SK-N-SH treated with all-trans-retinoic acid at 6 μM for 48 hours (cell line): ENCODE measurements at regions not wholly inside any gene's neighbourhood (a gene's known extent, or its start where the extent isn't known, plus 50 kb on each side); places are given as distances from the start of the nearest gene placed in this dataset.

Experiments used
- ATAC-seq: fragments of 200-7000 bp; cut with Tn5 transposase; 3 replicates; pipeline ENCODE4 v1.9.1; 2020; ENCODE audit warnings: mild to moderate bottlenecking, moderate library complexity
- ARNTL ChIP-seq: fragments of 450-650 bp; formaldehyde crosslinking; IDR thresholded peaks from 2 replicates; pipeline ENCODE4 v1.5.0; 2020; ENCODE audit warnings: low read depth, mild to moderate bottlenecking, moderate library complexity, borderline replicate concordance
- BACH2 ChIP-seq: fragments of 250-450 bp; sonication (Bioruptor Pico); IDR thresholded peaks from 2 replicates; pipeline ENCODE4 v1.9.0; 2021; ENCODE audit warnings: mild to moderate bottlenecking, borderline replicate concordance
- CREB5 ChIP-seq: fragments of 250-450 bp; sonication (Bioruptor Pico); IDR thresholded peaks from 2 replicates; pipeline ENCODE4 v1.5.1; 2020; ENCODE audit warnings: low read depth, mild to moderate bottlenecking, moderate library complexity
- CSDC2 ChIP-seq: fragments of 250-450 bp; sonication (Bioruptor Pico); IDR thresholded peaks from 2 replicates; pipeline ENCODE4 v1.5.0; 2020; ENCODE audit warnings: mild to moderate bottlenecking, moderate library complexity
- CSRNP3 ChIP-seq: fragments of 250-450 bp; sonication (Bioruptor Pico); IDR thresholded peaks from 2 replicates; pipeline ENCODE4 v1.5.1; 2021; ENCODE audit warnings: mild to moderate bottlenecking, moderate library complexity
- GLIS3 ChIP-seq: fragments of 250-450 bp; sonication (Bioruptor Pico); IDR thresholded peaks from 2 replicates; pipeline ENCODE4 v1.5.0; 2020; ENCODE audit warnings: mild to moderate bottlenecking, moderate library complexity
- ISL1 ChIP-seq: fragments of 250-450 bp; sonication (Bioruptor Pico); IDR thresholded peaks from 2 replicates; pipeline ENCODE4 v2.1.2; 2022; ENCODE audit warnings: mild to moderate bottlenecking, moderate library complexity
- OSR1 ChIP-seq: fragments of 250-450 bp; sonication (Bioruptor Pico); IDR thresholded peaks from 2 replicates; pipeline ENCODE4 v1.8.0; 2022; ENCODE audit warnings: moderate library complexity, mild to moderate bottlenecking, inconsistent platforms
- PPARA ChIP-seq: fragments of 250-450 bp; sonication (Bioruptor Pico); IDR thresholded peaks from 2 replicates; pipeline ENCODE4 v1.5.0; 2020; ENCODE audit warnings: mild to moderate bottlenecking, borderline replicate concordance
- RARB ChIP-seq: fragments of 250-450 bp; sonication (Bioruptor Pico); IDR thresholded peaks from 2 replicates; pipeline ENCODE4 v1.8.0; 2021; ENCODE audit warnings: mild to moderate bottlenecking, moderate library complexity
- TCF4 ChIP-seq: fragments of 250-450 bp; sonication (Bioruptor Pico); IDR thresholded peaks from 2 replicates; pipeline ENCODE4 v1.8.0; 2021; ENCODE audit warnings: mild to moderate bottlenecking, moderate library complexity, borderline replicate concordance
- TOX ChIP-seq: fragments of 250-450 bp; sonication (Bioruptor Pico); IDR thresholded peaks from 2 replicates; pipeline ENCODE4 v1.8.0; 2021; ENCODE audit warnings: mild to moderate bottlenecking, moderate library complexity, borderline replicate concordance
- TSHZ2 ChIP-seq: fragments of 250-450 bp; sonication (Bioruptor Pico); IDR thresholded peaks from 2 replicates; pipeline ENCODE4 v1.5.0; 2020; ENCODE audit warnings: mild to moderate bottlenecking, moderate library complexity
- ZC3H10 ChIP-seq: fragments of 250-450 bp; sonication (Bioruptor Pico); IDR thresholded peaks from 2 replicates; pipeline ENCODE4 v1.5.1; 2021; ENCODE audit warnings: mild to moderate bottlenecking, moderate library complexity
- ZFP3 ChIP-seq: fragments of 250-450 bp; sonication (Bioruptor Pico); IDR thresholded peaks from 2 replicates; pipeline ENCODE4 v1.5.0; 2020; ENCODE audit warnings: mild to moderate bottlenecking, moderate library complexity
- ZFP30 ChIP-seq: fragments of 450-650 bp; formaldehyde crosslinking; IDR thresholded peaks from 2 replicates; pipeline ENCODE4 v1.5.0; 2022; ENCODE audit warnings: mild to moderate bottlenecking, moderate library complexity
- ZNF565 ChIP-seq: fragments of 450-650 bp; formaldehyde crosslinking; conservative IDR thresholded peaks from 2 replicates; pipeline ENCODE4 v1.5.0; 2020; ENCODE audit warnings: low read depth, mild to moderate bottlenecking, moderate library complexity
- ZNF70 ChIP-seq: fragments of 450-650 bp; formaldehyde crosslinking; IDR thresholded peaks from 2 replicates; pipeline ENCODE4 v1.5.0; 2020; ENCODE audit warnings: mild to moderate bottlenecking, moderate library complexity
- ZNF8 ChIP-seq: fragments of 450-650 bp; formaldehyde crosslinking; IDR thresholded peaks from 2 replicates; pipeline ENCODE4 v1.5.0; 2020; ENCODE audit warnings: mild to moderate bottlenecking, moderate library complexity
- TF ChIP-seq, protein P1 (sequence below): fragments of 250-450 bp; sonication (Bioruptor Pico); IDR thresholded peaks from 2 replicates; pipeline ENCODE4 v1.8.0; 2020; ENCODE audit warnings: mild to moderate bottlenecking, moderate library complexity, borderline replicate concordance
- TF ChIP-seq, protein P2 (sequence below): fragments of 250-450 bp; sonication (Bioruptor Pico); IDR thresholded peaks from 2 replicates; pipeline ENCODE4 v1.8.0; 2021; ENCODE audit warnings: low read depth, mild to moderate bottlenecking, moderate library complexity, borderline replicate concordance

- TF ChIP-seq ZNF565 (CRISPR knock-in tag) (no peak), TCF4 (no peak), GLIS3 (no peak), CSRNP3 (CRISPR knock-in tag) (no peak), CSDC2 (no peak), TOX (CRISPR knock-in tag) (no peak), PPARA (no peak), ZC3H10 (no peak), ZNF8 (CRISPR knock-in tag) (no peak), ZFP3 (CRISPR knock-in tag) (no peak), ISL1 (no peak), BACH2 (CRISPR knock-in tag) (no peak), OSR1 (CRISPR knock-in tag) (no peak), ARNTL (CRISPR knock-in tag) (no peak), ZNF70 (CRISPR knock-in tag) (no peak), RARB (CRISPR knock-in tag) (no peak), CREB5 (CRISPR knock-in tag) (no peak)
- no peak for ATAC-seq
Observed at GRCh38 chr6:76382201-76382600, 309.7 kb upstream of the IMPG1 start.

DNA sequence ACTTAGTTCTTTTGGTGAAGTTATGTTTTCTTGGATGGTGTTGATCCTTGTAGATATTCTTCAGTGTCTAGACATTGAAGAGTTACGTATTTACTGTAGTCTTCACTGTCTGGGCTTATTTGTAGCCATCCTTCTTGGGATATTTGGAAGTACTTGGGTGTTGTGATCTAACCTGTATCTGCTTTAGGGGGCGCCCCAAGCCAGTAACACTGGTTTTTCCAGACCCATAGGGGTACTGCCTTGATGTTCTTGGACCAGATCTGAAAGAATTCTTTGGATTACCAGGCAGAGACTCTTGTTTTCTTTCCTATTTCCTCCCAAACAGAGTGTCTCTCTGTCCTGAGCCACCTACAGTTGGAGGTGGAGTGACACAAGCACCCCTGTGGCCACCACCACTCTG, 309.1 kb upstream of the IMPG1 start:
- no peak for TF ChIP-seq TOX (CRISPR knock-in tag)
- TF ChIP-seq PPARA, result no peak
- no peak for TF ChIP-seq ZNF8 (CRISPR knock-in tag)
- TF ChIP-seq ZFP30, result no peak
- no peak for TF ChIP-seq BACH2 (CRISPR knock-in tag)
- TF ChIP-seq ARNTL (CRISPR knock-in tag), result no peak
- TF ChIP-seq OSR1 (CRISPR knock-in tag), result no peak
- no peak for TF ChIP-seq ISL1
- TF ChIP-seq TSHZ2, result no peak
- TF ChIP-seq ZNF565 (CRISPR knock-in tag), result no peak
- TF ChIP-seq, protein P1, sequence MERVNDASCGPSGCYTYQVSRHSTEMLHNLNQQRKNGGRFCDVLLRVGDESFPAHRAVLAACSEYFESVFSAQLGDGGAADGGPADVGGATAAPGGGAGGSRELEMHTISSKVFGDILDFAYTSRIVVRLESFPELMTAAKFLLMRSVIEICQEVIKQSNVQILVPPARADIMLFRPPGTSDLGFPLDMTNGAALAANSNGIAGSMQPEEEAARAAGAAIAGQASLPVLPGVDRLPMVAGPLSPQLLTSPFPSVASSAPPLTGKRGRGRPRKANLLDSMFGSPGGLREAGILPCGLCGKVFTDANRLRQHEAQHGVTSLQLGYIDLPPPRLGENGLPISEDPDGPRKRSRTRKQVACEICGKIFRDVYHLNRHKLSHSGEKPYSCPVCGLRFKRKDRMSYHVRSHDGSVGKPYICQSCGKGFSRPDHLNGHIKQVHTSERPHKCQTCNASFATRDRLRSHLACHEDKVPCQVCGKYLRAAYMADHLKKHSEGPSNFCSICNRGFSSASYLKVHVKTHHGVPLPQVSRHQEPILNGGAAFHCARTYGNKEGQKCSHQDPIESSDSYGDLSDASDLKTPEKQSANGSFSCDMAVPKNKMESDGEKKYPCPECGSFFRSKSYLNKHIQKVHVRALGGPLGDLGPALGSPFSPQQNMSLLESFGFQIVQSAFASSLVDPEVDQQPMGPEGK (CRISPR knock-in tag), result no peak
- TF ChIP-seq RARB (CRISPR knock-in tag), result no peak
- no peak for TF ChIP-seq TCF4
- no peak for TF ChIP-seq CSDC2
- TF ChIP-seq ZFP3 (CRISPR knock-in tag), result no peak
- no peak for TF ChIP-seq CSRNP3 (CRISPR knock-in tag)
- TF ChIP-seq, protein P2, sequence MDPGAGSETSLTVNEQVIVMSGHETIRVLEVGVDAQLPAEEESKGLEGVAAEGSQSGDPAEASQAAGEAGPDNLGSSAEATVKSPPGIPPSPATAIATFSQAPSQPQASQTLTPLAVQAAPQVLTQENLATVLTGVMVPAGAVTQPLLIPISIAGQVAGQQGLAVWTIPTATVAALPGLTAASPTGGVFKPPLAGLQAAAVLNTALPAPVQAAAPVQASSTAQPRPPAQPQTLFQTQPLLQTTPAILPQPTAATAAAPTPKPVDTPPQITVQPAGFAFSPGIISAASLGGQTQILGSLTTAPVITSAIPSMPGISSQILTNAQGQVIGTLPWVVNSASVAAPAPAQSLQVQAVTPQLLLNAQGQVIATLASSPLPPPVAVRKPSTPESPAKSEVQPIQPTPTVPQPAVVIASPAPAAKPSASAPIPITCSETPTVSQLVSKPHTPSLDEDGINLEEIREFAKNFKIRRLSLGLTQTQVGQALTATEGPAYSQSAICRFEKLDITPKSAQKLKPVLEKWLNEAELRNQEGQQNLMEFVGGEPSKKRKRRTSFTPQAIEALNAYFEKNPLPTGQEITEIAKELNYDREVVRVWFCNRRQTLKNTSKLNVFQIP (CRISPR knock-in tag), result no peak
- TF ChIP-seq ZNF70 (CRISPR knock-in tag), result no peak
- ATAC-seq, result no peak
